ENCODE measurements at regions not wholly inside any gene's neighbourhood (a gene's known extent, or its start where the extent isn't known, plus 50 kb on each side); places are given as distances from the start of the nearest gene placed in this dataset.

DNA sequence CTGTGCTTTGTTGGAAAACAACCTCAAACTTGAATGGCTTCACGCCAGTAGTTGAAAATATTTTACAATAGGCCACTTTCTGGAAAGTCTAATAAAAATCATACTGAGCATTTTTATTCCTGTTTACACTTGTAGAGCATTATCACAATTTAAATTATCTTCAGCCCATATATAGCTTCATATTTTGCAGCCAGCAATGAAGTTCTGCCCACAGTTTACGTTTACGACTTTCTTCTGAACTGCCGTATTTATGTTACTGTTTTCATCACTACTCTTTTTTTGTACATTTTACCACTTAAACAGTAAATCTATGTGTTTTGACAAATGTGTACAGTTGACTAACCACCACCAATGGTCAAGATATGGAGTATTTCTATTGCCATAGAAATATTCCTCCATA, 86.2 kb downstream of the COPS8 start:
- H3K36me3 Mint-ChIP-seq: no peaks in the 10 kb centered on the region
- no peak overlapping the region for H3K27ac Mint-ChIP-seq
- no peak overlapping the region for H3K4me3 ChIP-seq (replicated peaks in 1 of 3; ENCODE audit: low read depth in 2 of 3, low read length in 3 of 3)
- H3K4me3 Mint-ChIP-seq: no peak overlapping the region
- H3K27me3 Mint-ChIP-seq (ENCODE audit: low read depth in 3 of 3): peaks cover 0 to 9% (median 9%) of the 10 kb centered on the region in 3 donors
- no peak overlapping the region for H2AFZ ChIP-seq (ENCODE audit: insufficient read depth, low read depth, low read length, poor library complexity, severe bottlenecking)
- no peaks in the 10 kb centered on the region for H3K79me2 ChIP-seq (ENCODE audit: insufficient read depth, low read length)
- DNase-seq: no peak
- no peaks in the 10 kb centered on the region for H3K4me1 ChIP-seq (ENCODE audit: control insufficient read depth in 1 of 2, insufficient read depth in 2 of 2, low read length in 2 of 2)
- H3K36me3 ChIP-seq (replicated peaks in 1 of 2; ENCODE audit: control insufficient read depth in 1 of 2, insufficient read depth in 2 of 2, low read length in 2 of 2): no peaks in the 10 kb centered on the region
- H3K27me3 ChIP-seq (ENCODE audit: control insufficient read depth in 2 of 2, insufficient read depth in 2 of 2, low read length in 2 of 2): peaks cover 6% of the 10 kb centered on the region in 2 donors
- no peak overlapping the region for H3K4me2 ChIP-seq (replicated peaks; ENCODE audit: extremely low read depth, low read length, poor library complexity, severe bottlenecking)
- intact Hi-C loops (cut with micrococcal nuclease): no loop called here
- no peaks in the 10 kb centered on the region for H3K4me1 Mint-ChIP-seq
- peaks cover 4 to 17% (median 8%) of the 10 kb centered on the region in 7 donors for H3K9me3 Mint-ChIP-seq
- TF ChIP-seq, protein P1, sequence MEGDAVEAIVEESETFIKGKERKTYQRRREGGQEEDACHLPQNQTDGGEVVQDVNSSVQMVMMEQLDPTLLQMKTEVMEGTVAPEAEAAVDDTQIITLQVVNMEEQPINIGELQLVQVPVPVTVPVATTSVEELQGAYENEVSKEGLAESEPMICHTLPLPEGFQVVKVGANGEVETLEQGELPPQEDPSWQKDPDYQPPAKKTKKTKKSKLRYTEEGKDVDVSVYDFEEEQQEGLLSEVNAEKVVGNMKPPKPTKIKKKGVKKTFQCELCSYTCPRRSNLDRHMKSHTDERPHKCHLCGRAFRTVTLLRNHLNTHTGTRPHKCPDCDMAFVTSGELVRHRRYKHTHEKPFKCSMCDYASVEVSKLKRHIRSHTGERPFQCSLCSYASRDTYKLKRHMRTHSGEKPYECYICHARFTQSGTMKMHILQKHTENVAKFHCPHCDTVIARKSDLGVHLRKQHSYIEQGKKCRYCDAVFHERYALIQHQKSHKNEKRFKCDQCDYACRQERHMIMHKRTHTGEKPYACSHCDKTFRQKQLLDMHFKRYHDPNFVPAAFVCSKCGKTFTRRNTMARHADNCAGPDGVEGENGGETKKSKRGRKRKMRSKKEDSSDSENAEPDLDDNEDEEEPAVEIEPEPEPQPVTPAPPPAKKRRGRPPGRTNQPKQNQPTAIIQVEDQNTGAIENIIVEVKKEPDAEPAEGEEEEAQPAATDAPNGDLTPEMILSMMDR (IDR thresholded peaks at IDR 0.05): no peak
- no peak overlapping the region for H3K9ac ChIP-seq (ENCODE audit: insufficient read depth, low read length, poor library complexity, severe bottlenecking)
- H3K27ac ChIP-seq (ENCODE audit: low read depth in 1 of 2, low read length in 2 of 2): no peak overlapping the region
- no peaks in the 10 kb centered on the region for H3K9me3 ChIP-seq (replicated peaks in 1 of 2; ENCODE audit: control insufficient read depth in 1 of 2, insufficient read depth in 1 of 2, low read length in 2 of 2)
- no peaks in the 10 kb centered on the region for H4K20me1 ChIP-seq (ENCODE audit: insufficient read depth, low read length)
- no CpG with 5 or more reads among the region's 4 CpGs for WGBS (ENCODE audit: insufficient coverage)

DNA sequence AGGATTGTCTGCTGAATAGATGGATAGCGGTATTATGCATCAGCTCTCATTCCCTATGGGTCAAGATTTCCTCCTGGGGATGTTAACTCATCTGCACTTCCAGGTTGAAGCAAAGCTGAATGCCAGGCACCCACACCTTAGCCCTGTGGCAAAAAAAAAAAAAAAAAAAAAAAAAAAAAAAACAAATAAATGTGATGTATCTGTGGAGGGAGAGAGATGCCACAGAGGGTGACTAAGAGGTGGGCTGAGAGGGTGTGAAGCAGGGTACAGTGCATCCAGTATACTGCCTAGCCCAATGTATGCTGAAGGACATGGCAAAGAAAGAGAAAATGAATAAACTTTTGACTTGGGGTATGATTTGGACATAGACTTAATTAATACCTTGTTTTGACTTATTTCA, 91.4 kb downstream of the COPS8 start:
- intact Hi-C loops (cut with micrococcal nuclease): no loop called here
- WGBS (ENCODE audit: insufficient coverage): 100% methylated on average over 1 of the region's 1 CpG
- Mint-ChIP-seq H3K36me3 (no peaks in the 10 kb centered on the region), H3K27ac (no peak overlapping the region), H3K27me3 (ENCODE audit: low read depth in 3 of 3) (peaks cover 4 to 16% (median 7%) of the 10 kb centered on the region in 3 donors), H3K9me3 (peaks cover 3 to 12% (median 6%) of the 10 kb centered on the region in 7 donors), H3K4me1 (no peaks in the 10 kb centered on the region), H3K4me3 (no peak overlapping the region)
- no peak overlapping the region for H3K4me2 ChIP-seq (replicated peaks; ENCODE audit: extremely low read depth, low read length, poor library complexity, severe bottlenecking)
- no peaks in the 10 kb centered on the region for H3K36me3 ChIP-seq (replicated peaks in 1 of 2; ENCODE audit: control insufficient read depth in 1 of 2, insufficient read depth in 2 of 2, low read length in 2 of 2)
- no peaks in the 10 kb centered on the region for H4K20me1 ChIP-seq (ENCODE audit: insufficient read depth, low read length)
- no peaks in the 10 kb centered on the region for H3K9me3 ChIP-seq (replicated peaks in 1 of 2; ENCODE audit: control insufficient read depth in 1 of 2, insufficient read depth in 1 of 2, low read length in 2 of 2)
- DNase-seq: no peak
- H3K27me3 ChIP-seq (ENCODE audit: control insufficient read depth in 2 of 2, insufficient read depth in 2 of 2, low read length in 2 of 2): peaks cover 4 to 7% of the 10 kb centered on the region in 2 donors
- H3K4me1 ChIP-seq (ENCODE audit: control insufficient read depth in 1 of 2, insufficient read depth in 2 of 2, low read length in 2 of 2): no peaks in the 10 kb centered on the region
- H3K27ac ChIP-seq (ENCODE audit: low read depth in 1 of 2, low read length in 2 of 2): no peak overlapping the region
- no peak overlapping the region for H3K4me3 ChIP-seq (replicated peaks in 1 of 3; ENCODE audit: low read depth in 2 of 3, low read length in 3 of 3)
- H3K9ac ChIP-seq (ENCODE audit: insufficient read depth, low read length, poor library complexity, severe bottlenecking): no peak overlapping the region
- H2AFZ ChIP-seq (ENCODE audit: insufficient read depth, low read depth, low read length, poor library complexity, severe bottlenecking): no peak overlapping the region
- TF ChIP-seq, protein P1 (IDR thresholded peaks at IDR 0.05): no peak
- H3K79me2 ChIP-seq (ENCODE audit: insufficient read depth, low read length): no peaks in the 10 kb centered on the region
